OCI-LY3 (cell line): ENCODE measurements at regions not wholly inside any gene's neighbourhood (a gene's known extent, or its start where the extent isn't known, plus 50 kb on each side); places are given as distances from the start of the nearest gene placed in this dataset.

ENCODE experiments used
- H2AFZ ChIP-seq: fragments of 200-600, 300-600 bp; shearing (Covaris generic); 2 replicates; pipeline ENCODE4 v1.6.0; 2014; ENCODE audit warnings: antibody characterized with exemption, low read depth, low read length
- H3K27ac ChIP-seq: fragments of 200-600, 300-600 bp; sonication (generic); 2 replicates; pipeline ENCODE4 v1.5.1; 2014; ENCODE audit warnings: mild to moderate bottlenecking, low read length, moderate library complexity, mixed read lengths
- H3K27me3 ChIP-seq: fragments of 200-600, 300-600 bp; sonication (generic); 2 replicates; pipeline ENCODE4 v1.6.1; 2014; ENCODE audit warnings: low read depth, low read length, mixed read lengths
- H3K36me3 ChIP-seq: fragments of 200-600, 300-600 bp; sonication (generic); replicated peaks from 2 replicates; pipeline ENCODE3; 2014; ENCODE audit warnings: low read depth, low read length, mixed read lengths
- H3K4me1 ChIP-seq: fragments of 300-600, 200-600 bp; sonication (generic); 2 replicates; pipeline ENCODE4 v1.6.1; 2014; ENCODE audit warnings: low read length, mixed read lengths
- H3K4me2 ChIP-seq: fragments of 200-600, 300-600 bp; sonication (generic); 2 replicates; pipeline ENCODE4 v1.6.1; 2014; ENCODE audit warnings: low read length, mixed read lengths
- H3K4me3 ChIP-seq: fragments of 300-600, 200-600 bp; sonication (generic); 2 replicates; pipeline ENCODE4 v1.5.1; 2014; ENCODE audit warnings: antibody characterized with exemption, mild to moderate bottlenecking, low read length, moderate library complexity
- H3K79me2 ChIP-seq: fragments of 300-600, 200-600 bp; shearing (Covaris generic); 2 replicates; pipeline ENCODE4 v1.6.1; 2014; ENCODE audit warnings: mild to moderate bottlenecking, low read length, mixed read lengths
- H3K9ac ChIP-seq: fragments of 300-600, 200-600 bp; shearing (Covaris generic); 2 replicates; pipeline ENCODE4 v1.6.0; 2014; ENCODE audit warnings: mild to moderate bottlenecking, low read length, moderate library complexity
- H3K9me3 ChIP-seq: fragments of 200-600, 300-600 bp; shearing (Covaris generic); 2 replicates; pipeline ENCODE4 v1.6.1; 2014; ENCODE audit warnings: low read length, mixed read lengths; ENCODE audit not compliant: insufficient read depth
- H4K20me1 ChIP-seq: fragments of 200-600, 300-600 bp; sonication (generic); 2 replicates; pipeline ENCODE4 v1.6.1; 2016; ENCODE audit warnings: low read length, mixed read lengths; ENCODE audit not compliant: insufficient read depth
- EZH2phosphoT487 ChIP-seq: fragments of 200-600 bp; shearing (Covaris generic); IDR thresholded peaks from 2 replicates; pipeline ENCODE4 v1.6.1; 2018; ENCODE audit warnings: antibody characterized with exemption, mixed run types, low read depth
- TF ChIP-seq, protein P1 (sequence below): fragments of 200-600, 300-600 bp; sonication (generic); IDR thresholded peaks from 2 replicates; pipeline ENCODE4 v1.5.1; 2014; ENCODE audit warnings: antibody characterized with exemption, low read length, low read depth

GRCh38 chr11:37105427-37105826 is 507.4 kb upstream of the RAG2 start:
- H3K4me1 ChIP-seq = no peaks in the 10 kb centered on the region
- H2AFZ ChIP-seq = no peak overlapping the region
- no peaks in the 10 kb centered on the region for H3K79me2 ChIP-seq
- H3K27ac ChIP-seq = no peak overlapping the region
- no peak overlapping the region for H3K4me3 ChIP-seq
- no peak overlapping the region for H3K4me2 ChIP-seq
- H3K27me3 ChIP-seq = no peaks in the 10 kb centered on the region
- TF ChIP-seq, protein P1, sequence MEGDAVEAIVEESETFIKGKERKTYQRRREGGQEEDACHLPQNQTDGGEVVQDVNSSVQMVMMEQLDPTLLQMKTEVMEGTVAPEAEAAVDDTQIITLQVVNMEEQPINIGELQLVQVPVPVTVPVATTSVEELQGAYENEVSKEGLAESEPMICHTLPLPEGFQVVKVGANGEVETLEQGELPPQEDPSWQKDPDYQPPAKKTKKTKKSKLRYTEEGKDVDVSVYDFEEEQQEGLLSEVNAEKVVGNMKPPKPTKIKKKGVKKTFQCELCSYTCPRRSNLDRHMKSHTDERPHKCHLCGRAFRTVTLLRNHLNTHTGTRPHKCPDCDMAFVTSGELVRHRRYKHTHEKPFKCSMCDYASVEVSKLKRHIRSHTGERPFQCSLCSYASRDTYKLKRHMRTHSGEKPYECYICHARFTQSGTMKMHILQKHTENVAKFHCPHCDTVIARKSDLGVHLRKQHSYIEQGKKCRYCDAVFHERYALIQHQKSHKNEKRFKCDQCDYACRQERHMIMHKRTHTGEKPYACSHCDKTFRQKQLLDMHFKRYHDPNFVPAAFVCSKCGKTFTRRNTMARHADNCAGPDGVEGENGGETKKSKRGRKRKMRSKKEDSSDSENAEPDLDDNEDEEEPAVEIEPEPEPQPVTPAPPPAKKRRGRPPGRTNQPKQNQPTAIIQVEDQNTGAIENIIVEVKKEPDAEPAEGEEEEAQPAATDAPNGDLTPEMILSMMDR = no peak
- TF ChIP-seq EZH2phosphoT487 = no peak
- H3K9ac ChIP-seq = no peak overlapping the region
- H3K36me3 ChIP-seq = no peaks in the 10 kb centered on the region
- H3K9me3 ChIP-seq = no peaks in the 10 kb centered on the region
- H4K20me1 ChIP-seq = no peaks in the 10 kb centered on the region

DNA sequence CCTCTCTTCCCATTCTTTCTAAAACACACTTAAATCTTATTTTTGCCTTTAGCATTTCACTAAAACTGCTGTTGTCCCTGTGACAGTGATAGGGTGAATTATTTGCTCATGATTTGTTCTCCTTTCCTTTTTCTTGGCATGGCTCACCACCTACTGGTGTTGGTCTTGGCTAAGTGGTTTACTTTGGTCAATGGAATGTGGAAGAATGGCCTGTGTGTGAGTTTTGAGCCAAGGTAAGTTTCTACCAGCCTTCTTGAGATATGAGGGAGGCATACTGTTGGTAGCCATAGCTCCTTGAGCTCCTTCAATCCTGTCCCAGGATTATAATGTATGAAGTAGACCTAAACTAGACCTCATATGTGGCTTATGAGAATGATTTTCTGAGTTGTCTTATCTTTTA is 506.3 kb upstream of the RAG2 start:
- Histone ChIP-seq H3K27me3 (no peaks in the 10 kb centered on the region), H4K20me1 (no peaks in the 10 kb centered on the region), H3K9me3 (no peaks in the 10 kb centered on the region), H3K4me1 (no peaks in the 10 kb centered on the region), H3K4me3 (no peak overlapping the region), H2AFZ (no peak overlapping the region), H3K4me2 (no peak overlapping the region), H3K9ac (no peak overlapping the region), H3K79me2 (no peaks in the 10 kb centered on the region), H3K27ac (no peak overlapping the region), H3K36me3 (no peaks in the 10 kb centered on the region)
- TF ChIP-seq, protein P1 = no peak
- TF ChIP-seq EZH2phosphoT487 = no peak

GRCh38 chr11:37100008-37100407 is 502.0 kb upstream of the RAG2 start:
- H3K79me2 ChIP-seq = no peaks in the 10 kb centered on the region
- H3K9me3 ChIP-seq = no peaks in the 10 kb centered on the region
- H3K9ac ChIP-seq = no peak overlapping the region
- H3K4me1 ChIP-seq = 0 out of 2 replicates have a peak, but pooled peaks cover 2% of the 10 kb centered on the region
- no peak overlapping the region for H2AFZ ChIP-seq
- no peaks in the 10 kb centered on the region for H3K27me3 ChIP-seq
- no peaks in the 10 kb centered on the region for H4K20me1 ChIP-seq
- H3K4me3 ChIP-seq = no peak overlapping the region
- no peaks in the 10 kb centered on the region for H3K36me3 ChIP-seq
- no peak overlapping the region for H3K4me2 ChIP-seq
- no peak for TF ChIP-seq EZH2phosphoT487
- TF ChIP-seq, protein P1 = no peak
- H3K27ac ChIP-seq = no peak overlapping the region

DNA sequence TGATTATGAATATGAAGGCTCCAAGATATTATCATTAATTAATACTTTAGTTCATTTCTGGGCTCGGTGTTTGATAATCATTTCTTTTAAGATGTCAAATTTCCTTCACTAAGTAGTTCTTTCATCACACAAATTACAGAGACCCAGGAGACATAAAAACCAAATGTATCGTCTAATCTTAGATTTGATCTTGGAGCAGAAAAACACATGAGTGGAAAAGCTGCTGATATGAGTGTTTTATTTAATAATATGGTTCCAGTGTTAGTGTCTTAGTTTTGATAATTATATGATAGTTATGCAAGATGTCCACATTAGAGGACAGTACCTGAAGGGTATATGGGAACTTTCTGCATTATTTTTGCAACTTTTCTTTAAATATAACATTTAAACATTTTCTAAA is 494.5 kb upstream of the RAG2 start:
- Histone ChIP-seq H2AFZ (no peak overlapping the region), H3K27ac (no peak overlapping the region), H4K20me1 (no peaks in the 10 kb centered on the region), H3K4me2 (no peak overlapping the region), H3K4me3 (no peak overlapping the region), H3K36me3 (no peaks in the 10 kb centered on the region), H3K4me1 (0 out of 2 replicates have a peak, but pooled peaks cover 2% of the 10 kb centered on the region), H3K9ac (no peak overlapping the region), H3K27me3 (no peaks in the 10 kb centered on the region), H3K79me2 (no peaks in the 10 kb centered on the region), H3K9me3 (no peaks in the 10 kb centered on the region)
- no peak for TF ChIP-seq EZH2phosphoT487
- TF ChIP-seq, protein P1 = no peak
